Uterus (tissue), 3 donors: ENCODE measurements at regions not wholly inside any gene's neighbourhood (a gene's known extent, or its start where the extent isn't known, plus 50 kb on each side); places are given as distances from the start of the nearest gene placed in this dataset.

Experiments used
- DNase-seq, 2 donors: peaks; one replicate each; pipeline ENCODE4 v3.0.0-alpha.2; 2019 to 2020
- H3K27ac ChIP-seq, 2 donors: fragments of 200-600 bp; sonication (generic); 1 replicate in 1 of 2; 2 replicates in 1 of 2; pipeline ENCODE4 v1.5.1; 2016 to 2018
- H3K27me3 ChIP-seq, 2 donors: fragments of 200-600 bp; sonication (generic); one replicate each; pipeline ENCODE4 v1.5.1; 2018 to 2019; ENCODE audit warnings: control low read depth in 1 of 2
- H3K36me3 ChIP-seq, 2 donors: fragments of 200-600 bp; sonication (generic); one replicate each; pipeline ENCODE4 v1.5.1; 2019; ENCODE audit warnings: control low read depth in 1 of 2
- H3K4me1 ChIP-seq, 2 donors: fragments of 200-600 bp; sonication (generic); one replicate each; pipeline ENCODE4 v1.5.1; 2018 to 2019; ENCODE audit warnings: control low read depth in 1 of 2
- H3K4me3 ChIP-seq, 2 donors: fragments of 200-600 bp; sonication (generic); 1 replicate in 1 of 2; 2 replicates in 1 of 2; pipeline ENCODE4 v1.5.1; 2018 to 2019; ENCODE audit warnings: mild to moderate bottlenecking in 1 of 2
- H3K9me3 ChIP-seq, 2 donors: fragments of 200-600 bp; sonication (generic); one replicate each; pipeline ENCODE4 v1.5.1; 2019; ENCODE audit warnings: control low read depth in 1 of 2
- POLR2A ChIP-seq, 2 donors: fragments of 450-650 bp; IDR thresholded peaks; one replicate each; pipeline ENCODE4 v1.6.1; 2016; ENCODE audit warnings: antibody characterized with exemption in 2 of 2, mild to moderate bottlenecking in 1 of 2, moderate library complexity in 1 of 2
- intact Hi-C: fragments of 100-400 bp; cut with DNase I; formaldehyde crosslinking; loops from one replicate; pipeline ENCODE4 v1.15.1; 2023; ENCODE audit warnings: low total_unique reads
- TF ChIP-seq, protein P1 (sequence below), 4 experiments: fragments of 200-600 bp in 2 of 4; fragments of 450-650 bp in 2 of 4; sonication (generic) in 2 of 4; IDR thresholded peaks; one replicate each; pipeline ENCODE4 v1.5.1; 2016 to 2019; ENCODE audit warnings: antibody characterized with exemption in 4 of 4, mild to moderate bottlenecking in 2 of 4, moderate library complexity in 1 of 4
- donor health status: DM: yes; HTN: yes; CAD: no.

DNA sequence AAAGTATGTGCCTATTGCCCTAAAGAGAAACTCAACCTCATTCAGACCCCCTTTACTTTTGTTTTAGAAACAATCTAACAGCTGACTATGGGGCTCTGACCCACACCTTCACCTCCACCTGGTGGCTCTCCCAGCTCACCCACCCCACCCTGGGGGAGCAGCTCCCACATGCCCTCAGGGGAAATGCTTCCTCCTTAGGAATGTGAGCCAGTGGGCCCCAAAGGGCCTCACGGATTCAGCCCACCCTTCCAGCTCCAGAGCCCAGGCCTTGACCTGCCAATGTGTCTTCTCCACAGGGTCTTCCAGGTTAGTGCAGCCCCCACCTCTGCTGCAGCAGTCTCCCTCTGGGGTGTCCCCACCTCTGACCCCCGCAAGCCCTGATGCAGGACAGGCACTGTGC lies 680.1 kb upstream of the RAB6C start:
- Histone ChIP-seq H3K4me1 (no peaks in the 10 kb centered on the region), H3K27me3 (no peaks in the 10 kb centered on the region), H3K9me3 (no peaks in the 10 kb centered on the region), H3K4me3 (no peak overlapping the region), H3K36me3 (no peaks in the 10 kb centered on the region), H3K27ac (no peak overlapping the region)
- no peak for TF ChIP-seq POLR2A (IDR thresholded peaks at IDR 0.05)
- TF ChIP-seq, protein P1, sequence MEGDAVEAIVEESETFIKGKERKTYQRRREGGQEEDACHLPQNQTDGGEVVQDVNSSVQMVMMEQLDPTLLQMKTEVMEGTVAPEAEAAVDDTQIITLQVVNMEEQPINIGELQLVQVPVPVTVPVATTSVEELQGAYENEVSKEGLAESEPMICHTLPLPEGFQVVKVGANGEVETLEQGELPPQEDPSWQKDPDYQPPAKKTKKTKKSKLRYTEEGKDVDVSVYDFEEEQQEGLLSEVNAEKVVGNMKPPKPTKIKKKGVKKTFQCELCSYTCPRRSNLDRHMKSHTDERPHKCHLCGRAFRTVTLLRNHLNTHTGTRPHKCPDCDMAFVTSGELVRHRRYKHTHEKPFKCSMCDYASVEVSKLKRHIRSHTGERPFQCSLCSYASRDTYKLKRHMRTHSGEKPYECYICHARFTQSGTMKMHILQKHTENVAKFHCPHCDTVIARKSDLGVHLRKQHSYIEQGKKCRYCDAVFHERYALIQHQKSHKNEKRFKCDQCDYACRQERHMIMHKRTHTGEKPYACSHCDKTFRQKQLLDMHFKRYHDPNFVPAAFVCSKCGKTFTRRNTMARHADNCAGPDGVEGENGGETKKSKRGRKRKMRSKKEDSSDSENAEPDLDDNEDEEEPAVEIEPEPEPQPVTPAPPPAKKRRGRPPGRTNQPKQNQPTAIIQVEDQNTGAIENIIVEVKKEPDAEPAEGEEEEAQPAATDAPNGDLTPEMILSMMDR (IDR thresholded peaks at IDR 0.05): no peak
- no peak for DNase-seq
- intact Hi-C loops: no loop called here

DNA sequence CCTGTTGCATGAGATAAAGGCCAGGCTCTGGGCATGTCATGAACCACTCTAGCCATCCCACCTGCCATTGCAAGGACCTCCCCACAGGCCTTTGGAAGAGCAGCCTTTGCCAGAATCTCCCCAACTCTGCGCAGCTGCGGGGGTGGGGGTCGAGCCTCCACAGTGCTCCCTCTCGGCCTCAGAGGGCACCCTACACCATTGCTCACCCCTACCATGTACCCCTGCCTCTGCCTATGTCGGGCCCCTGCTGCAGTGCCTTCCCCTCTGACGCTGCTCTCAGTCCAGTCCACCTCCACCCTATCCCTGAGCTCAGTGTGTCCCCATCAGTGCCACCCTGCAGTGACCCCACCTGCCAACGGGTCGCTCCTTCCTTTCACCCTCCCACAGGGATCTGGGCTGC lies 679.7 kb upstream of the RAB6C start:
- Histone ChIP-seq H3K27ac (no peak overlapping the region), H3K4me1 (no peaks in the 10 kb centered on the region), H3K4me3 (no peak overlapping the region), H3K9me3 (no peaks in the 10 kb centered on the region), H3K36me3 (no peaks in the 10 kb centered on the region), H3K27me3 (no peaks in the 10 kb centered on the region)
- TF ChIP-seq, protein P1 (IDR thresholded peaks at IDR 0.05): no peak
- no peak for TF ChIP-seq POLR2A (IDR thresholded peaks at IDR 0.05)
- no peak for DNase-seq
- intact Hi-C loops: no loop called here

DNA sequence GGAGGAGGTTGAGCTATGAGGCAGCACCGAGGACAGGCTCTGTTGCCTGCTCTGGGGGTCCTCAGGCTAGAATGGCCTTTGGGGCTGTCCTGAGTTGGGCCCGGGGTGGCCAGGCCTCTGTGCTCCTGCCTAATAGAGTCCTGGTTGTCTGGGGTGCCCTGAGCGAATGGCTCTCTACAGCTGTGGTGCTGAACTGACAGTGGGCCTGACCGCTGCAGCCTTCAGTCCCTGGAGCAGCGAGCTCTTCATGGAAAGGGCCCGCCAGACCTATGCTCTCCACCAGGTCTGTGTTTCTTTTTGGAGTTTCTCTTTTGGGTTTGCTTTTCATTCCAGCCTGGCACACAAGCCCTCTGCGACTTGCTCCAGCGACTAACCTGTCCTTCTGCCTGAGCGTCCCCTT lies 679.0 kb upstream of the RAB6C start:
- H3K36me3 ChIP-seq: no peaks in the 10 kb centered on the region
- H3K4me1 ChIP-seq: no peaks in the 10 kb centered on the region
- no peak for DNase-seq
- no peaks in the 10 kb centered on the region for H3K27me3 ChIP-seq
- H3K4me3 ChIP-seq: no peak overlapping the region
- TF ChIP-seq POLR2A (IDR thresholded peaks at IDR 0.05): no peak
- TF ChIP-seq, protein P1 (IDR thresholded peaks at IDR 0.05): no peak
- H3K9me3 ChIP-seq: no peaks in the 10 kb centered on the region
- no peak overlapping the region for H3K27ac ChIP-seq
- intact Hi-C loops: no loop called here

DNA sequence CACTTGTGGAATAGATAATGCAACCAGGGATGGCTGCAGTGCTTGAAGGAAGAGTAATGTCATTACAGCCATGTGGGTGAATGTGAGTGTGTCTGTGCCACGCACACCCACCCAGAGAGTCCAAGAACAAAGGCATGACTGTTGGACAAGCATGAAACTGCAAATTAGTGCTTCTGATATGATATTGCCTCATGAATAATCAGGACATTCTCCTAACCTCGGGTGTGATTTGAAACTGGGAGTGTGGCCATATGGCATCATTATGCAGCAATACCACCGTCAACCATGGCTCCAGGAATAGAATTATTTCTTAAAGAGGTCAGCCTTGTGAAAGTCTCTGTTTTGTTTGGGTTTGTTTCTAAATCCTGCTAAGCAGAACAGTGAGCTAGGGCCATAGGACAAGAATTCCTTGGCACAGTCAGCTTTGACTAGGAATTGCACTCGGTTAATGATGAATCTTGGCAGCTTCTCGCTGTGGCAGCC lies 678.0 kb upstream of the RAB6C start:
- no peaks in the 10 kb centered on the region for H3K27me3 ChIP-seq
- intact Hi-C loops: no loop called here
- H3K4me1 ChIP-seq: no peaks in the 10 kb centered on the region
- no peak for DNase-seq
- H3K4me3 ChIP-seq: no peak overlapping the region
- H3K9me3 ChIP-seq: no peaks in the 10 kb centered on the region
- no peak for TF ChIP-seq POLR2A (IDR thresholded peaks at IDR 0.05)
- TF ChIP-seq, protein P1 (IDR thresholded peaks at IDR 0.05): no peak
- no peaks in the 10 kb centered on the region for H3K36me3 ChIP-seq
- H3K27ac ChIP-seq: no peak overlapping the region

DNA sequence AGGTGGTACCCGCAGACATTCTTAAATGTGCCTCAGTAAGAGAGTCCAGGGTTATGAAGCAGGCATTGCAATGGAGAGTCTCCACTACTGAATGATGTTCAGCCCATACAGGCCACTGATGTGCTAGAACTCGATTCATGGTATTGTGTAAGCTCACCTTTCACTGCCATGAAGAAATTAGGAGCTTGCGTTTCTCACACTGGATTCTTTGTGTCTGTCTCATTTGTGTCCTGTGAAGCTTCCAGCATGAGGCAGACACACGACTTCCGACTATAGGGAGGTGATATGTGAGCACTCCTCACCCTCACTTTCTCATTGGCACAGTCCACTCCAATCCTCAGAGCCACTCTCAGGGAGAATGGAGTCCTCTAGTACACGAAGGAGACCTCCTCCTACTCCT lies 677.4 kb upstream of the RAB6C start:
- Histone ChIP-seq H3K27me3 (no peaks in the 10 kb centered on the region), H3K9me3 (no peaks in the 10 kb centered on the region), H3K4me3 (no peak overlapping the region), H3K36me3 (no peaks in the 10 kb centered on the region), H3K4me1 (no peaks in the 10 kb centered on the region), H3K27ac (no peak overlapping the region)
- TF ChIP-seq, protein P1 (IDR thresholded peaks at IDR 0.05): no peak
- no peak for TF ChIP-seq POLR2A (IDR thresholded peaks at IDR 0.05)
- intact Hi-C loops: no loop called here
- no peak for DNase-seq
